HCEC 1CT (cell line): ENCODE measurements at regions not wholly inside any gene's neighbourhood (a gene's known extent, or its start where the extent isn't known, plus 50 kb on each side); places are given as distances from the start of the nearest gene placed in this dataset.
A peak's percentile ranks its signal among the peaks of the same experiment; 100 is the strongest.
"Not testable (repeated sequence)": the region's sequence is repeated elsewhere in the genome, so short reads cannot be mapped to it uniquely, and the experiment has no call there.

Source experiments
- DNase-seq: peaks from one replicate; pipeline ENCODE4 v3.0.0-alpha.2; 2017

- DNase-seq, result no peak
Measured at GRCh38 chr5:118603278-118603677, 385.1 kb downstream of the DTWD2 start.

- DNase-seq, result no peak
Measured at GRCh38 chr5:118598311-118598710, 390.0 kb downstream of the DTWD2 start.

GRCh38 chr5:118597543-118597942 is 390.8 kb downstream of the DTWD2 start:
- DNase-seq, result no peak

GRCh38 chr5:118596255-118596654 is 392.1 kb downstream of the DTWD2 start:
- DNase-seq, result no peak

GRCh38 chr5:118593003-118593328 is 395.4 kb downstream of the DTWD2 start:
- DNase-seq, result no peak

GRCh38 chr5:118592229-118593002 is 395.9 kb downstream of the DTWD2 start:
- DNase-seq, result no peak

GRCh38 chr5:118590806-118591205 is 397.5 kb downstream of the DTWD2 start:
- no peak for DNase-seq

- peak; percentile 63 for DNase-seq
Measured at GRCh38 chr5:118580949-118581348, 407.4 kb downstream of the DTWD2 start.

- DNase-seq, result no peak
Measured at GRCh38 chr5:118578093-118578492, 410.3 kb downstream of the DTWD2 start.

GRCh38 chr5:118577621-118578020 is 410.7 kb downstream of the DTWD2 start:
- DNase-seq, result no peak

GRCh38 chr5:118570276-118570675 is 418.1 kb downstream of the DTWD2 start:
- DNase-seq, result not testable (repeated sequence)

GRCh38 chr5:118569596-118569995 is 418.8 kb downstream of the DTWD2 start:
- not testable (repeated sequence) for DNase-seq

GRCh38 chr5:118565335-118565971 is 422.9 kb downstream of the DTWD2 start:
- DNase-seq, result no peak

- DNase-seq, result no peak
Measured at GRCh38 chr5:118561971-118562370, 426.4 kb downstream of the DTWD2 start.

GRCh38 chr5:118561235-118561634 is 427.1 kb downstream of the DTWD2 start:
- DNase-seq, result no peak

- DNase-seq, result peak; percentile 59
Measured at GRCh38 chr5:118558871-118559270, 429.5 kb downstream of the DTWD2 start.

GRCh38 chr5:118557251-118557661 is 431.1 kb downstream of the DTWD2 start:
- no peak for DNase-seq

- DNase-seq, result no peak
Measured at GRCh38 chr5:118556792-118557191, 431.6 kb downstream of the DTWD2 start.

GRCh38 chr5:118555727-118556126 is 432.6 kb downstream of the DTWD2 start:
- DNase-seq, result no peak

GRCh38 chr5:118554981-118555380 is 433.4 kb downstream of the DTWD2 start:
- DNase-seq, result no peak

- no peak for DNase-seq
Measured at GRCh38 chr5:118554241-118554640, 434.1 kb downstream of the DTWD2 start.

GRCh38 chr5:118553662-118554061 is 434.7 kb downstream of the DTWD2 start:
- peak; percentile 95 for DNase-seq

- no peak for DNase-seq
Measured at GRCh38 chr5:118552731-118553360, 435.5 kb downstream of the DTWD2 start.

- no peak for DNase-seq
Measured at GRCh38 chr5:118552146-118552545, 436.2 kb downstream of the DTWD2 start.
